GM12891 (cell line): ENCODE measurements at regions not wholly inside any gene's neighbourhood (a gene's known extent, or its start where the extent isn't known, plus 50 kb on each side); places are given as distances from the start of the nearest gene placed in this dataset.
"Not testable (repeated sequence)": the region's sequence is repeated elsewhere in the genome, so short reads cannot be mapped to it uniquely, and the experiment has no call there.

Experiments
- DNase-seq: peaks from one replicate; pipeline ENCODE4 v3.0.0; 2011; ENCODE audit warnings: low spot score; ENCODE audit not compliant: insufficient read length
- FAIRE-seq: peaks from 2 replicates; lab custom pipeline; 2011; peaks lifted over from hg19 to GRCh38; lab: Jason Lieb, UNC
- PAX5 ChIP-seq: IDR thresholded peaks from 2 replicates; pipeline ENCODE4 v1.6.1; 2011; ENCODE audit warnings: low read length, moderate library complexity, mild to moderate bottlenecking; ENCODE audit not compliant: insufficient read depth, severe bottlenecking
- POLR2A ChIP-seq: IDR thresholded peaks from 2 replicates; pipeline ENCODE4 v1.6.1; 2011; ENCODE audit warnings: low read depth, low read length, control low read depth
- POLR2AphosphoS5 ChIP-seq: IDR thresholded peaks from 2 replicates; pipeline ENCODE4 v1.6.1; 2011; ENCODE audit warnings: low read depth, low read length, control low read depth
- POU2F2 ChIP-seq: IDR thresholded peaks from 2 replicates; pipeline ENCODE4 v1.6.1; 2011; ENCODE audit warnings: low read depth, mild to moderate bottlenecking, control low read depth, low read length, moderate library complexity
- SPI1 ChIP-seq: IDR thresholded peaks from 2 replicates; pipeline ENCODE4 v1.6.1; 2011; ENCODE audit warnings: low read depth, low read length, control low read depth
- TAF1 ChIP-seq: IDR thresholded peaks from 2 replicates; pipeline ENCODE4 v1.6.1; 2011; ENCODE audit warnings: low read depth, low read length, control low read depth

GRCh38 chr4:32689518-32689917 lies 1969.3 kb downstream of the PCDH7 start:
- no peak for FAIRE-seq
- no peak for DNase-seq
- TF ChIP-seq POLR2A (no peak), TAF1 (no peak), POLR2AphosphoS5 (no peak), POU2F2 (no peak), PAX5 (no peak), SPI1 (no peak)

- TF ChIP-seq SPI1 (no peak), POU2F2 (no peak), POLR2A (no peak), PAX5 (no peak), POLR2AphosphoS5 (no peak), TAF1 (no peak)
- DNase-seq (no peak), FAIRE-seq (no peak)
Observed at GRCh38 chr4:32697281-32697814, 1977.2 kb downstream of the PCDH7 start.

- TF ChIP-seq TAF1 (no peak), SPI1 (no peak), POLR2AphosphoS5 (no peak), POLR2A (no peak), POU2F2 (no peak), PAX5 (no peak)
- DNase-seq, result no peak
- no peak for FAIRE-seq
Observed at GRCh38 chr4:32700838-32701237, 1980.7 kb downstream of the PCDH7 start.

GRCh38 chr4:32706893-32707292 lies 1986.7 kb downstream of the PCDH7 start:
- DNase-seq, result no peak
- no peak for FAIRE-seq
- TF ChIP-seq SPI1 (no peak), POU2F2 (no peak), POLR2AphosphoS5 (no peak), TAF1 (no peak), PAX5 (no peak), POLR2A (no peak)

- FAIRE-seq, DNase-seq: not testable (repeated sequence)
Observed at GRCh38 chr4:32716090-32716620, 1996.0 kb downstream of the PCDH7 start.

- TF ChIP-seq TAF1, result no peak
- DNase-seq (no peak), FAIRE-seq (no peak)
Observed at GRCh38 chr4:32735856-32736590, 2015.9 kb downstream of the PCDH7 start.

GRCh38 chr4:32744211-32744610 lies 2024.0 kb downstream of the PCDH7 start:
- no peak for DNase-seq
- FAIRE-seq, result no peak
- TF ChIP-seq POLR2A, result no peak
- no peak for TF ChIP-seq SPI1
- TF ChIP-seq PAX5, result no peak
- TF ChIP-seq POU2F2, result no peak
- no peak for TF ChIP-seq TAF1
- no peak for TF ChIP-seq POLR2AphosphoS5

- no peak for FAIRE-seq
- no peak for DNase-seq
- TF ChIP-seq TAF1, result no peak
- no peak for TF ChIP-seq SPI1
- TF ChIP-seq POLR2A, result no peak
- TF ChIP-seq POLR2AphosphoS5, result no peak
- TF ChIP-seq PAX5, result no peak
Observed at GRCh38 chr4:32745351-32745750, 2025.2 kb downstream of the PCDH7 start.

- FAIRE-seq (no peak), DNase-seq (no peak)
- TF ChIP-seq POLR2AphosphoS5, result no peak
- TF ChIP-seq POLR2A, result no peak
- TF ChIP-seq TAF1, result no peak
- no peak for TF ChIP-seq SPI1
- no peak for TF ChIP-seq POU2F2
- TF ChIP-seq PAX5, result no peak
Observed at GRCh38 chr4:32748061-32748460, 2027.9 kb downstream of the PCDH7 start.

- no peak for DNase-seq
- TF ChIP-seq PAX5, result no peak
- no peak for TF ChIP-seq POLR2AphosphoS5
- TF ChIP-seq TAF1, result no peak
- TF ChIP-seq POU2F2, result no peak
- no peak for TF ChIP-seq POLR2A
- no peak for TF ChIP-seq SPI1
- FAIRE-seq, result no peak
Observed at GRCh38 chr4:32748498-32748897, 2028.3 kb downstream of the PCDH7 start.
